ENCODE measurements at regions not wholly inside any gene's neighbourhood (a gene's known extent, or its start where the extent isn't known, plus 50 kb on each side); places are given as distances from the start of the nearest gene placed in this dataset.

DNA sequence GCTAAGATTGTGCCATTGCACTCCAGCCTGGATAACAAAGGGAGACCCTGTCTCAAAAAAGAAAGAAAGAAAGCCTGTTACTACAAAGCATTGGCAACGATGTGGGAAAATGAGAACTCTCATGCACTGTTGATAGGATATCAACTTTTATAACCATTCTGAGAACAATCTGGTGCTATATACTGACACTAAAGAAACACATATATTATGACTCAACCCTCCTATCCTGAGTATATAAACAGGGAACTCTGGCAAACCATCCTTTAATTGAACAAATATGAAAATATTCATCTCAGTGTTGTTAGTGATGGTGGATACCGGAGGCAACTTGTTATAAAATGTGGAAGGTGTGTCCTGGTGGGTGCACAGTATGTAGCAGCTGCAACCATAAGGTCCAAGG, 53.0 kb upstream of the SOD3 start:
- TF ChIP-seq GATA3 (IDR thresholded peaks at IDR 0.05; ENCODE audit: low read depth, low read length): no peak
- no peak for TF ChIP-seq GATA2 (IDR thresholded peaks at IDR 0.05; ENCODE audit: low read depth, low read length)
